Pancreas (tissue), 10 donors: ENCODE measurements at regions not wholly inside any gene's neighbourhood (a gene's known extent, or its start where the extent isn't known, plus 50 kb on each side); places are given as distances from the start of the nearest gene placed in this dataset.

Experiments
- ATAC-seq, 4 donors: fragments of 200-7000 bp; cut with Tn5 transposase; one replicate each; pipeline versions ENCODE4 v1.8.0 to v1.9.1; 2020; ENCODE audit warnings: mild to moderate bottlenecking in 4 of 4, moderate library complexity in 4 of 4
- DNase-seq, 6 donors: peaks; one replicate each; pipeline ENCODE4 v3.0.0-alpha.2; 2020
- FAIRE-seq: peaks from 2 replicates; lab custom pipeline; 2012; peaks lifted over from hg19 to GRCh38; lab: Jason Lieb, UNC
- H3K27ac ChIP-seq, 4 donors: fragments of 200-600 bp; sonication (generic); 1 replicate in 3 of 4; 2 replicates in 1 of 4; pipeline versions ENCODE4 v1.5.0 to v1.8.0; 2020
- H3K27me3 ChIP-seq, 4 donors: fragments of 200-600 bp; one replicate each; pipeline ENCODE4 v1.8.0; 2021
- H3K36me3 ChIP-seq, 3 donors: fragments of 200-600 bp; sonication (generic) in 1 of 3; one replicate each; pipeline versions ENCODE4 v1.5.0 to v1.8.0; 2020 to 2021
- H3K4me1 ChIP-seq, 3 donors: fragments of 200-600 bp; one replicate each; pipeline ENCODE4 v1.8.0; 2021
- H3K4me3 ChIP-seq, 4 donors: fragments of 200-600 bp; sonication (generic) in 2 of 4; one replicate each; pipeline versions ENCODE4 v1.5.0 to v1.8.0; 2020 to 2021
- H3K9me3 ChIP-seq, 4 donors: fragments of 200-600 bp; one replicate each; pipeline ENCODE4 v1.8.0; 2021
- WGBS, 2 donors: extraction: QIAGEN DNeasy Blood & Tissue Kit; methylation state at CpG; one replicate each; pipeline ENCODE4 v1.1.7; 2013; 5-methylcytosine and 5-hydroxymethylcytosine counted together
- intact Hi-C, 3 donors: fragments of 100-400 bp; cut with DNase I; formaldehyde crosslinking; loops; one replicate each; pipeline versions ENCODE4 v1.11.1 to v1.14.2; 2022
- TF ChIP-seq, protein P1 (sequence below), 4 donors: fragments of 200-600 bp; sonication (generic) in 3 of 4; IDR thresholded peaks; one replicate each; pipeline versions ENCODE4 v1.5.0 to v1.8.0; 2021; ENCODE audit warnings: antibody characterized with exemption in 4 of 4
- donor health status: healthy with polysubstance abuse.
- donor health status: DM: no; HTN: no; CAD: no; lungs with moderate emphysema.
- donor health status: DM: no; HTN: no; CAD: no.
- donor health status: control.
- donor health status: control.
- donor health status: Bipolar disorder and iron deficiency.
- donor health status: DM: yes; HTN: yes; CAD: no.
- donor health status: DM: no; HTN: no; CAD: no.
- donor health status: DM: no; HTN: no; CAD: no.
- donor health status: DM: yes; HTN: yes; CAD: no.

DNA sequence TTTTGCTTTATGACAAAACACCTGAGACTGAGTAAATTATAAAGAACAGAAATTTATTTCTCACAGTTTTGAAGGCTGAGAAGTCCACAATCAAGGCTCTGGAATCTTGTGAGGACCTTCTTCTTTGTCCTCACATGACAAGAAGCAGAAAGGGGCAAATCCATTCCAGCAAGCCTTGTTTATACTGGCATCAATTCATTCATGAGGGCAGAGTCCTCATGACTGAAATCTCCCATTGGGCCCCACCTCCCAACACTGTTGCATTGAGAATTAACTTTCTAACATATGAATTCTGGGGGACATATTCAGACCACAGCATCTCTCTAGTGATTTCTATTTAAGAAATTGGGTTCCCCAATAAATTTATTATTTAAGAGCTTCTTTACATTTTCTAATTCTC lies 395.4 kb downstream of the AR start:
- no peak for ATAC-seq
- H3K4me3 ChIP-seq: no peak overlapping the region
- DNase-seq: no peak
- H3K27me3 ChIP-seq: no peaks in the 10 kb centered on the region
- TF ChIP-seq, protein P1, sequence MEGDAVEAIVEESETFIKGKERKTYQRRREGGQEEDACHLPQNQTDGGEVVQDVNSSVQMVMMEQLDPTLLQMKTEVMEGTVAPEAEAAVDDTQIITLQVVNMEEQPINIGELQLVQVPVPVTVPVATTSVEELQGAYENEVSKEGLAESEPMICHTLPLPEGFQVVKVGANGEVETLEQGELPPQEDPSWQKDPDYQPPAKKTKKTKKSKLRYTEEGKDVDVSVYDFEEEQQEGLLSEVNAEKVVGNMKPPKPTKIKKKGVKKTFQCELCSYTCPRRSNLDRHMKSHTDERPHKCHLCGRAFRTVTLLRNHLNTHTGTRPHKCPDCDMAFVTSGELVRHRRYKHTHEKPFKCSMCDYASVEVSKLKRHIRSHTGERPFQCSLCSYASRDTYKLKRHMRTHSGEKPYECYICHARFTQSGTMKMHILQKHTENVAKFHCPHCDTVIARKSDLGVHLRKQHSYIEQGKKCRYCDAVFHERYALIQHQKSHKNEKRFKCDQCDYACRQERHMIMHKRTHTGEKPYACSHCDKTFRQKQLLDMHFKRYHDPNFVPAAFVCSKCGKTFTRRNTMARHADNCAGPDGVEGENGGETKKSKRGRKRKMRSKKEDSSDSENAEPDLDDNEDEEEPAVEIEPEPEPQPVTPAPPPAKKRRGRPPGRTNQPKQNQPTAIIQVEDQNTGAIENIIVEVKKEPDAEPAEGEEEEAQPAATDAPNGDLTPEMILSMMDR (IDR thresholded peaks at IDR 0.05): no peak
- H3K27ac ChIP-seq: no peak overlapping the region
- FAIRE-seq: no peak
- H3K36me3 ChIP-seq: no peaks in the 10 kb centered on the region
- H3K4me1 ChIP-seq: no peaks in the 10 kb centered on the region
- intact Hi-C loops: no loop called here
- no peaks in the 10 kb centered on the region for H3K9me3 ChIP-seq

DNA sequence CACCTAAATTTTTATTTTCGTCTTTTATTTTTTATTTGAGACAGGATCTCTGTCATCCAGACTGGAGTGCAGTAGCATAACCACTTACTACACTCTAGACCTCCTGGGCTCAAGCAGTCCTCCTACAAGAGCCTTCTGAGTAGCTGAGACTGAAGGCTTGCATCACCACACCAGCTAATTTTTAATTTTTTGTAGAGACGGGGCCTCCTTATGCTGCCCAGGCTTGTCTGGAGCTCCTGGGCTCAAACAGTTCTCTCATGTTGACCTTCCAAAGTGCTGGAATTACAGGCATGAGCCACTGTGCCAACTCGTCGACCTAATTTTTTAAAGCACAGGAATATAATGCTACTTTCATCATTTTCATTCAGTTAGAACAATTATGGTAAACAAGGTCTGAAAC lies 405.4 kb downstream of the AR start:
- Histone ChIP-seq H3K4me3 (no peak overlapping the region), H3K9me3 (no peaks in the 10 kb centered on the region), H3K27me3 (no peaks in the 10 kb centered on the region), H3K4me1 (no peaks in the 10 kb centered on the region), H3K27ac (no peak overlapping the region), H3K36me3 (no peaks in the 10 kb centered on the region)
- WGBS, 2 donors: 42 to 43% methylated on average over 4 of the region's 4 CpGs
- ATAC-seq (no peak), DNase-seq (no peak), FAIRE-seq (no peak)
- intact Hi-C loops: no loop called here
- TF ChIP-seq, protein P1 (IDR thresholded peaks at IDR 0.05): no peak

DNA sequence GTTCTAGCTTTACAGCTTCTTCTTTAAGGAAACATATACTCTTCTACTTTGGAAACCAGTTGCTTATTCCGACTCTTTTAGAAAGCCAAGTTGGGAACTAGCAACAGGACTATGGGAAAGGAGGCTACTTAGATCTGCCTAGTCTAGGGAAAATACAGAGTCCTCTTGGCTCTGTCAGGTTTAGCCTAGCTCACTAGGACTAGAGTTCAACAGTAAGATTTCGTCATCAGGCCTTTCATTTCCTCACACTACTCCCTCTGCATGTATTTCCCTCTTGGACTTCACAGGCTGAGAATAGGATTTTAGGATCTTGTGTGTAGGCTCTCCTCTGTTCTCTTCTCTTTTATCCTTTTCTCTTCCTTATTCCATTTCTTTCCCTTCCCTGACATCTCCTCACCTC lies 409.8 kb downstream of the AR start:
- WGBS, 2 donors: 35 to 44% methylated on average over 2 of the region's 2 CpGs
- H3K27me3 ChIP-seq: no peaks in the 10 kb centered on the region
- DNase-seq (no peak), FAIRE-seq (no peak), ATAC-seq (no peak)
- TF ChIP-seq, protein P1 (IDR thresholded peaks at IDR 0.05): no peak
- H3K9me3 ChIP-seq: no peaks in the 10 kb centered on the region
- H3K4me1 ChIP-seq: no peaks in the 10 kb centered on the region
- no peaks in the 10 kb centered on the region for H3K36me3 ChIP-seq
- intact Hi-C loops: no loop called here
- H3K27ac ChIP-seq: no peak overlapping the region
- H3K4me3 ChIP-seq: no peak overlapping the region

DNA sequence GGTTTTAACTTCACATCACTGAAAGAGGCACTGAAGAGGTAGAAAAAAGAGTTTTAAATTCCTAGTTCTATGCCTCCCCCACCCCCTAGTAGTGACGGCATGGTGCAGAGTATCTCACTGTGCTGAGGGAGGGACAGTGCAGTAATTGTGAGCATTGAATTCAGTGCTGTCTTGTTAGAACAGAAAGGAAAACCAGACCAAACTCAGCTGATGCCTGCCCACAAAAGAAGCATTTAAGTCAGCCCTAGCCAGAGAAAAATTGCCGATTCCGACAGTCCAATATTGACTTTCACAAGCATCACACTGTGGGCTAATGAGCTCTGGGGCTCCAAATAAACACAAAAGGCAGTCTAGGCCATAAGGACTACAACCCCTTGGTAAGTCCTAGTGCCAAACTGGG lies 417.7 kb downstream of the AR start:
- Histone ChIP-seq H3K4me3 (no peak overlapping the region), H3K36me3 (no peaks in the 10 kb centered on the region), H3K27me3 (no peaks in the 10 kb centered on the region), H3K9me3 (no peaks in the 10 kb centered on the region), H3K27ac (no peak overlapping the region), H3K4me1 (no peaks in the 10 kb centered on the region)
- intact Hi-C loops: no loop called here
- ATAC-seq (no peak), FAIRE-seq (no peak), DNase-seq (no peak)
- 59% methylated on average over 3 of the region's 3 CpGs for WGBS, 2 donors
- TF ChIP-seq, protein P1 (IDR thresholded peaks at IDR 0.05): no peak
